ENCODE measurements at regions not wholly inside any gene's neighbourhood (a gene's known extent, or its start where the extent isn't known, plus 50 kb on each side); places are given as distances from the start of the nearest gene placed in this dataset.

DNA sequence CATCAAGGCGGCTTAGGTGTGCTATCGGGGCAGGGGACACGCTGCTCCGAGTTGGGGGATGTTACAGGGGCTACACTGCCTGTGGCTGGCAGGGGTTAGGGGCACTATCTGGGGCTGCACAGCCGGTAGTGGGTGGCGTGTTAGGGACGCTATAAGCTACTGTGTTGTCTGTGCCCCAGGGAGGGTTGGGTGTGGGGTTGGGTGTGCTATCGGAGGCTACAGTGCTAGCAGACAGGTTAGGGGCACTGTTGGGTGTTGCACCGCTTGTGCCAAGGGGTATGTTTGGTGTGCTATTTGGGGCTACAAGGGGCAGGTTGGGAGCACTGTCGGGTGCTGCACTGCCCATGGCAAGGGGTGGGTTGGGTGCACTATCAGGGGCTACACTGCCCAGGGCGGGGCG, 120.2 kb upstream of the VPREB1 start:
- TF ChIP-seq, protein P1, sequence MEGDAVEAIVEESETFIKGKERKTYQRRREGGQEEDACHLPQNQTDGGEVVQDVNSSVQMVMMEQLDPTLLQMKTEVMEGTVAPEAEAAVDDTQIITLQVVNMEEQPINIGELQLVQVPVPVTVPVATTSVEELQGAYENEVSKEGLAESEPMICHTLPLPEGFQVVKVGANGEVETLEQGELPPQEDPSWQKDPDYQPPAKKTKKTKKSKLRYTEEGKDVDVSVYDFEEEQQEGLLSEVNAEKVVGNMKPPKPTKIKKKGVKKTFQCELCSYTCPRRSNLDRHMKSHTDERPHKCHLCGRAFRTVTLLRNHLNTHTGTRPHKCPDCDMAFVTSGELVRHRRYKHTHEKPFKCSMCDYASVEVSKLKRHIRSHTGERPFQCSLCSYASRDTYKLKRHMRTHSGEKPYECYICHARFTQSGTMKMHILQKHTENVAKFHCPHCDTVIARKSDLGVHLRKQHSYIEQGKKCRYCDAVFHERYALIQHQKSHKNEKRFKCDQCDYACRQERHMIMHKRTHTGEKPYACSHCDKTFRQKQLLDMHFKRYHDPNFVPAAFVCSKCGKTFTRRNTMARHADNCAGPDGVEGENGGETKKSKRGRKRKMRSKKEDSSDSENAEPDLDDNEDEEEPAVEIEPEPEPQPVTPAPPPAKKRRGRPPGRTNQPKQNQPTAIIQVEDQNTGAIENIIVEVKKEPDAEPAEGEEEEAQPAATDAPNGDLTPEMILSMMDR (IDR thresholded peaks at IDR 0.05) = no peak
- no peak for TF ChIP-seq POLR2A (IDR thresholded peaks at IDR 0.05)
